Activated T-helper 1 cell treated with anti-CD3 and anti-CD28 coated beads, Interleukin-12 subunit alpha, Interleukin-12 subunit beta, Interleukin-2, Interleukin-4 antibody, amounts not matched to agents 30 ng/mL and 10 ng/mL and 1 ng/mL, durations not matched to agents 14 hours and 24 hours and 36 hours (primary cell): ENCODE measurements at regions not wholly inside any gene's neighbourhood (a gene's known extent, or its start where the extent isn't known, plus 50 kb on each side); places are given as distances from the start of the nearest gene placed in this dataset.
"Not testable (repeated sequence)": the region's sequence is repeated elsewhere in the genome, so short reads cannot be mapped to it uniquely, and the experiment has no call there.

Experiments used
- DNase-seq: peaks from one replicate; pipeline ENCODE4 v3.0.0; 2021; ENCODE audit warnings: low spot score
- H3K27ac Mint-ChIP-seq: one replicate; pipeline ENCODE4 v1.8.0; 2021; ENCODE audit warnings: mild to moderate bottlenecking, mixed read lengths
- H3K27me3 Mint-ChIP-seq: one replicate; pipeline ENCODE4 v1.8.0; 2022; ENCODE audit warnings: mild to moderate bottlenecking, moderate library complexity, mixed read lengths; ENCODE audit not compliant: insufficient read depth
- H3K36me3 Mint-ChIP-seq: one replicate; pipeline ENCODE4 v1.8.0; 2021; ENCODE audit warnings: low read depth, mixed read lengths
- H3K4me1 Mint-ChIP-seq: one replicate; pipeline ENCODE4 v1.8.0; 2021; ENCODE audit warnings: low read depth, mixed read lengths
- H3K4me3 Mint-ChIP-seq: one replicate; pipeline ENCODE4 v1.8.0; 2021; ENCODE audit warnings: mild to moderate bottlenecking, moderate library complexity, mixed read lengths
- H3K9me3 Mint-ChIP-seq: one replicate; pipeline ENCODE4 v1.8.0; 2021; ENCODE audit warnings: mixed read lengths
- intact Hi-C: fragments of 100-400 bp; cut with micrococcal nuclease; formaldehyde crosslinking; loops from one replicate; pipeline ENCODE4 v1.15.1; 2024

DNA sequence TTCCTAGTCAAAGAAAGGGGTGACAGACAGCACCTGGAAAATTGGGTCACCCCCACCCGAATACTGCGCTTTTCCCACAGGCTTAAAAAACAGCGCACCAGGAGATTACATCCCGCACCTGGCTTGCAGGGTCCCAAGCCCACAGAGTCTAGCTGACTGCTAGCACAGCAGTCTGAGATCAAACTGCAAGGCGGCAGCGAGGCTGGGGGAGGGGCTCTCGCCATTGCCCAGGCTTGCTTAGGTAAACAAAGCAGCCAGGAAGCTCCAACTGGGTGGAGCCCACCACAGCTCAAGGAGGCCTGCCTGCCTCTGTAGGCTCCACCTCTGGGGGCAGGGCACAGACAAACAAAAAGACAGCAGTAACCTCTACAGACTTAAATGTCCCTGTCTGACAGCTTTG is 792.6 kb downstream of the NTRK3 start:
- H3K27ac Mint-ChIP-seq, H3K9me3 Mint-ChIP-seq, H3K36me3 Mint-ChIP-seq, H3K27me3 Mint-ChIP-seq, intact Hi-C loops, H3K4me1 Mint-ChIP-seq, H3K4me3 Mint-ChIP-seq, DNase-seq: not testable (repeated sequence)

DNA sequence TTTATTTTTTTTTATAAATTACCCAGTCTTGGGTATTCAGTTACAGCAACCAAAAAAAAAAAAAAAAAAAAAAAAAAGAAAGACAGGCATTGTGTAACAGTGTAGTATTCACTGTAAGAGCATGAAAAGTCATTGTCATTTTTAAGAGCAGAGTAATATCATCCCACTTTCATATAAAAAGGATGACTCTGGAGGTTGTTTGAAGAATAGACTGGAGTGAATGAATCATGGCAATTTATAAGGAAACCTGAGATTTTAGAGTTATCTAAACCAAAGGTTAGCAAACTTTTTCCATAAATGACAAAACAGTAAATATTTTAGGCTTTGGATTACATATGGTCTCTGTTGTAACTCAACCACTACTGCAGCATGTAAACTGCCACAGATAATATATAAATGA is 794.9 kb downstream of the NTRK3 start:
- no peaks in the 10 kb centered on the region for H3K36me3 Mint-ChIP-seq
- no peak overlapping the region for H3K4me3 Mint-ChIP-seq
- no peaks in the 10 kb centered on the region for H3K9me3 Mint-ChIP-seq
- H3K27ac Mint-ChIP-seq, result no peak overlapping the region
- intact Hi-C loops, result no loop called here
- no peaks in the 10 kb centered on the region for H3K4me1 Mint-ChIP-seq
- DNase-seq, result no peak
- H3K27me3 Mint-ChIP-seq, result no peaks in the 10 kb centered on the region

DNA sequence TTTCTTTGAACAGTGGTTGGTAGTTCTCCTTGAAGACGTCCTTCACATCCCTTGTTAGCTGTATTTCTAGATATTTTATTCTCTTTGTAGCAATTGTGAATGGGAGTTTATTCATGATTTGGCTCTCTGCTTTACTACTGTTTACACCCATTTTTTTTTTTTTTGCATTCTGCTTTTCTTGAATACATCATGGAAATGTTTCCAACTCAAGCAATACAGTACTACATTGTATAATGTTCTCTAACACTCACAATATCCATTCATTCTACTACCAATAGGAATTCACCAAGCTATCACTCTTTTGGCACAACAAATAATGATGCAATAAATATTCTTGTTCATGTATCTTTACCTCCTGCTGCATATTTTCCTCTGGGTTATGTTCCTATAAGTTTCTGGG is 801.7 kb downstream of the NTRK3 start:
- no peaks in the 10 kb centered on the region for H3K36me3 Mint-ChIP-seq
- H3K9me3 Mint-ChIP-seq, result no peaks in the 10 kb centered on the region
- intact Hi-C loops, result no loop called here
- DNase-seq, result no peak
- H3K27me3 Mint-ChIP-seq, result no peaks in the 10 kb centered on the region
- H3K4me3 Mint-ChIP-seq, result no peak overlapping the region
- no peaks in the 10 kb centered on the region for H3K4me1 Mint-ChIP-seq
- no peak overlapping the region for H3K27ac Mint-ChIP-seq

GRCh38 chr15:87450314-87450713 is 806.2 kb downstream of the NTRK3 start:
- no peaks in the 10 kb centered on the region for H3K27me3 Mint-ChIP-seq
- H3K4me1 Mint-ChIP-seq, result no peaks in the 10 kb centered on the region
- DNase-seq, result no peak
- intact Hi-C loops, result no loop called here
- no peak overlapping the region for H3K27ac Mint-ChIP-seq
- H3K4me3 Mint-ChIP-seq, result no peak overlapping the region
- H3K36me3 Mint-ChIP-seq, result no peaks in the 10 kb centered on the region
- H3K9me3 Mint-ChIP-seq, result no peaks in the 10 kb centered on the region

- H3K9me3 Mint-ChIP-seq, result no peaks in the 10 kb centered on the region
- DNase-seq, result no peak
- H3K27me3 Mint-ChIP-seq, result peaks cover 1% of the 10 kb centered on the region
- no peaks in the 10 kb centered on the region for H3K4me1 Mint-ChIP-seq
- H3K36me3 Mint-ChIP-seq, result no peaks in the 10 kb centered on the region
- intact Hi-C loops, result no loop called here
- no peak overlapping the region for H3K27ac Mint-ChIP-seq
- no peak overlapping the region for H3K4me3 Mint-ChIP-seq
These were observed 817.4 kb downstream of the NTRK3 start for GRCh38 chr15:87439090-87439489.

GRCh38 chr15:87433871-87434270 is 822.7 kb downstream of the NTRK3 start:
- H3K36me3 Mint-ChIP-seq, result no peaks in the 10 kb centered on the region
- H3K27me3 Mint-ChIP-seq, result no peaks in the 10 kb centered on the region
- intact Hi-C loops, result no loop called here
- H3K4me3 Mint-ChIP-seq, result no peak overlapping the region
- H3K27ac Mint-ChIP-seq, result no peak overlapping the region
- no peaks in the 10 kb centered on the region for H3K4me1 Mint-ChIP-seq
- H3K9me3 Mint-ChIP-seq, result no peaks in the 10 kb centered on the region
- DNase-seq, result no peak

DNA sequence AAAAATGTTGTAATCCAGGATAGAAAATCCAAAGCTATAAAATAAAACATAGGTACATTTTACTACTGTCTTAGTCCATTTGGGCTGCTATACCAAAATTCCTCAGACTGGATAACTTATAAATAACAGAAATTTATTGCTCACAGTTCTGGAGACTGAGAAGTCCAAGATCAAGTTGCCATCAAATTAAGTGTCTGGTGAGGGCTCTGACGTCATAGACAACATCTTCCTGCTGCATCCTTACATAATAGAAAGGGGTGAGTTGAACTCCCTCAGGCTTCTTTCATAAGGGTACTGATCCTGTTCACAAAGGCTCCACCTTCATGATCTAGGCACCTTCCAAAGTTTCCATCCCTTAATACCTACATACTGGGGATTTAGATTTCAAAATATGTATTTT is 826.8 kb downstream of the NTRK3 start:
- DNase-seq, result no peak
- Mint-ChIP-seq H3K36me3 (no peaks in the 10 kb centered on the region), H3K27me3 (no peaks in the 10 kb centered on the region), H3K9me3 (no peaks in the 10 kb centered on the region), H3K4me3 (no peak overlapping the region), H3K27ac (no peak overlapping the region), H3K4me1 (no peaks in the 10 kb centered on the region)
- intact Hi-C loops, result no loop called here

DNA sequence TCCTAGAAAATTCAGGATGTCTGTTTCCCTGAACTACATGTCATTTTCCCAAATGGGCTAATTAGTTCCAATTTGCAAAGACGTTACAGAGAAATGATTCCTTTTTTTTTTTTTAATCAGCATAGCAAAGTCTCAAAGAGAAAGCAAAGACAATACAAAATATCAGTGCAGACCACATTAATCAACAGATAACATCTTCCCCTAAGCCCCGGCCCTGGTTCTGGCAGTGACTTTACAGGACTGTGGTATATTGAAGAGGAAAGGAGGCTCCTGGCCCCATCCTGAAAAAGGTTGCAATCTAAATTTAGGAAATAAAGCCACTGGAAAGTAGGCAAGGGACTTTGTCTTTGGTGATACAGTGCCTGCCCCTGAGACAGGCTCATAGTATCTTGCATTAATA is 836.5 kb downstream of the NTRK3 start:
- no peaks in the 10 kb centered on the region for H3K36me3 Mint-ChIP-seq
- no peaks in the 10 kb centered on the region for H3K9me3 Mint-ChIP-seq
- intact Hi-C loops, result no loop called here
- H3K4me3 Mint-ChIP-seq, result no peak overlapping the region
- no peak overlapping the region for H3K27ac Mint-ChIP-seq
- no peak for DNase-seq
- no peaks in the 10 kb centered on the region for H3K4me1 Mint-ChIP-seq
- no peaks in the 10 kb centered on the region for H3K27me3 Mint-ChIP-seq

DNA sequence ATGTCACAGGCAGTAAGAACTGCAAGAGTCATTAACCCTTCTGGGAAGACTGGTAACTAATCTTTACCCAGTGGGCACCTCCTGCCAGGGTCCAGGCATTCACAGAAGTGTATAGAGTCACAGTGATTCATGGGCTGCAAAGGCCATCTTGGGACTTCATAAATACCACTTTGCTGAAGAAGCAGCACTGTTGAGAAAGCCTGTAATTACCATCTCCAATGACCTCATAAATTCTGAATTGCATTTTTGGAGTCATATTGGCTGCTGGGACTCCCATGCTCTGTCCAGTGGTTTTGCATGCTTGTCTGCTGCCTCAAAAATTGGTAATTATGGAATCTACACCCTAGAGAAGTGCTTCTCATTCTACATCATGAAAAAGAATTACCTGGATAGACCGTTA is 837.2 kb downstream of the NTRK3 start:
- Mint-ChIP-seq H3K4me3 (no peak overlapping the region), H3K27me3 (no peaks in the 10 kb centered on the region), H3K4me1 (no peaks in the 10 kb centered on the region), H3K36me3 (no peaks in the 10 kb centered on the region), H3K27ac (no peak overlapping the region), H3K9me3 (no peaks in the 10 kb centered on the region)
- intact Hi-C loops, result no loop called here
- no peak for DNase-seq

DNA sequence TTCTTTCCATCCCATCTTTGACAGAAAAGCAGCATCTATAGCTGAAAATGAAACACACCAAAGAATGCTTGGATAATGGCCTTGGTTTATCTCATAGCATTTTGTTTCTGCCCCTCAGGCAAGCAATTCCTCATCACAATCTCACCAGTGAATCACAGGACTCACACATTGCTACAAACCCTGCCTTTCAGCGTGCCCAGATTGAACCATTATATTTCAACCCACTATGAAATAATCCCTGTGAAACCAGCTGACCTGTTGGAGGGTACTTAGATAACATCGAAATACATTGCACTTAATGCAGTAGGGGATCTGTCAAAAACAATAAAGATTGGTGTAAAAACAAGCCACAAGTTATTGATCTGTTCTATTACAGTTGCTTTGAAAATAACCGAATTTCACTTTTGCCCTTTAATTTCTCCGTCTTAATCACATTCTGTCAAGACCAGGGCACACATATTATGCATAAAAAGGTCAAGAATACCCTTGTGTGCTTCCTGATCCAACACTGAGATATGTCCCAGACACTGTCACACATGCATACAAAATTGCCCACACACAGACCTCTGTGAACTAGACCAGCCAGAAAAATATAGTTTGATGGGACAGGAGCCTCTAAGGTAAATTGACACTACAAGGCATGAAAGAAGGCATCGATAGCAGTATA is 839.8 kb downstream of the NTRK3 start:
- Mint-ChIP-seq H3K36me3 (no peaks in the 10 kb centered on the region), H3K4me3 (no peak overlapping the region), H3K4me1 (no peaks in the 10 kb centered on the region), H3K27ac (no peak overlapping the region), H3K27me3 (no peaks in the 10 kb centered on the region), H3K9me3 (no peaks in the 10 kb centered on the region)
- intact Hi-C loops, result no loop called here
- no peak for DNase-seq

GRCh38 chr15:87408902-87409301 is 847.6 kb downstream of the NTRK3 start:
- Mint-ChIP-seq H3K4me3 (no peak overlapping the region), H3K9me3 (no peaks in the 10 kb centered on the region), H3K4me1 (no peaks in the 10 kb centered on the region)

DNA sequence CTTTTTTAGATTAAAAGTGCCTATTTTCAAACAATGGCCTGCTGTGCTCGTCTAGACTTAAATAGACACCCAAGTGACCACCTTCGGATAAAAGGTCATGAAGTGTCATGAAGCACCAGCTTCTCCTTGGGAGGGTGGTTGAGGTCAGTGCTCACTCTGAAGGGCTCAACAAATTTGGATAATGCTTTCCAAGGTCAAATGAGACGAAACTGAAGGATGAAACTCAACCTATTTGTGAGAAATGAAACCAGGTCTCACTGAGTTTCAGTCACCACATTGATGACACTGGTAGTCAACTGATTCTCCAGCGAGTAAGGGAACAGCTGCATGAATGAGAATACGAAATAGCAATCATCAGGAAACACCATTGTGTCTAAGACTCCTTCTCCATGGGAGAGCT is 852.6 kb downstream of the NTRK3 start:
- H3K27ac Mint-ChIP-seq, result no peak overlapping the region
- no peaks in the 10 kb centered on the region for H3K27me3 Mint-ChIP-seq
- intact Hi-C loops, result no loop called here
- no peaks in the 10 kb centered on the region for H3K9me3 Mint-ChIP-seq
- no peaks in the 10 kb centered on the region for H3K36me3 Mint-ChIP-seq
- H3K4me3 Mint-ChIP-seq, result no peak overlapping the region
- no peak for DNase-seq
- no peaks in the 10 kb centered on the region for H3K4me1 Mint-ChIP-seq

More at GRCh38 chr15:87408902-87409301, 847.6 kb downstream of the NTRK3 start:
- no peak overlapping the region for H3K27ac Mint-ChIP-seq
- H3K27me3 Mint-ChIP-seq, result no peaks in the 10 kb centered on the region
- no peak for DNase-seq
- no peaks in the 10 kb centered on the region for H3K36me3 Mint-ChIP-seq
- intact Hi-C loops, result no loop called here

- Mint-ChIP-seq H3K9me3 (no peaks in the 10 kb centered on the region), H3K27ac (no peak overlapping the region), H3K36me3 (no peaks in the 10 kb centered on the region), H3K4me3 (no peak overlapping the region), H3K27me3 (no peaks in the 10 kb centered on the region), H3K4me1 (no peaks in the 10 kb centered on the region)
- intact Hi-C loops, result no loop called here
- DNase-seq, result no peak
These were observed 854.6 kb downstream of the NTRK3 start for GRCh38 chr15:87401973-87402372.

DNA sequence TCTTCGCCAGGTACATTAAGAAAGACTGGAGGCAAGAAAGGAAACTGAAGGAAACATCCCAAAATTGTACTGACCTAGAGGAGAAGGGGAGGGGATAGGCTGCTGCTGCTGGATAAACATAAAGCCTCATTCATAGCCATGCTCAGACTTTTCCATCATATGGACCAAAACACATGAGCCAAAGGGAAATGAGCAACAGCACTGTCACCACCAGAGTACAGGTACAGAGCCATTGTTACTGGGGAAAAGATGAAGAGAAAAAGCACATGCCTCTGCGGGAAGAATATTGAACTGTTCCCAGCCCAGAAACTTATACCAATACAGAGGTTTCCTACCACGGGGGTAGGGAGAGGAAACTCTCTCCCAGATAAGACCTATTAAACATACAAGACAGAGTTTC is 861.9 kb downstream of the NTRK3 start:
- no peaks in the 10 kb centered on the region for H3K4me1 Mint-ChIP-seq
- H3K27me3 Mint-ChIP-seq, result peaks cover 1% of the 10 kb centered on the region
- peaks cover 11% of the 10 kb centered on the region for H3K9me3 Mint-ChIP-seq
- H3K4me3 Mint-ChIP-seq, result no peak overlapping the region
- no peaks in the 10 kb centered on the region for H3K36me3 Mint-ChIP-seq
- no peak for DNase-seq
- H3K27ac Mint-ChIP-seq, result no peak overlapping the region
- intact Hi-C loops, result no loop called here
